ENCODE measurements at regions not wholly inside any gene's neighbourhood (a gene's known extent, or its start where the extent isn't known, plus 50 kb on each side); places are given as distances from the start of the nearest gene placed in this dataset.

- no peak for DNase-seq
Observed at GRCh38 chr12:24229031-24229700, 279.7 kb upstream of the SOX5 start.

DNA sequence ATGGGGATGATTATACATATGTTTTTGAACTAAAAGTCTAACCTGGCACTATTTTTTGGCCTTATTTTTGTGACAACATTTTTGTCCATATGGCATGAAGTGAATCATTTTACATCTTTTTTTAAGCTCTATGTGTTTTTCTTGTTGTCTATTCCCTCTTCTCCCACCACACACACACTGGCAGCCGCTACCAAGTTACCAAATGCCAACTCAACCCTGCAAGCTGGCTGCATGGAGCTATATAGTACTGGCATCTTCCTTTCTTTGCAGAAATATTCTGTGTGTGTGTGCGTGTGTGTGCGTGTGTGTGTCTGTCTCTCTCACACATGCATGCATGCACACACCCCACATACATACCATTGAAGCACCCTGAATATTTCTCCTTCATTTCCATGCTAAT lies 278.9 kb upstream of the SOX5 start:
- peak in 14 of 56 donors; percentile 3 to 50 (median 14) for DNase-seq

DNA sequence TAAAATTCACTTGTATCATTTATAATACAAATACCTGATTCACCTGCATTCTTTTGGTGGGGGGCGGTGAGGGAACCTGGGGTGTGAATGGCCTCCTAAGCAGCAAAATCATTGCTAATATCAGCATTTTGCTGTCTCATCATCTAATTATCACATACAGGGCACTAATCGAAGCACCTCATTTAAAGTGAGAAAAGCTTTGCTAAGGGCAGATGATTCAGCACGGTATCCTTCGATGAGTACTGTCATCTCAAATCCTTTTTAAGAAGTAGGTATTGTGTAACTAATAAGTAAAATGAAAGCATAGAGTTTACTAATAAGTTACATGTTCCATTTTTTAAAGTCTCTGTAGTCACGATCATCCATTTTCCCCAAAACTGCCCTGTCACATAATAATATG lies 278.1 kb upstream of the SOX5 start:
- DNase-seq, result no peak

- DNase-seq, result peak in 2 of 56 donors; percentile 6 to 12
Observed at GRCh38 chr12:24226745-24227350, 277.4 kb upstream of the SOX5 start.

DNA sequence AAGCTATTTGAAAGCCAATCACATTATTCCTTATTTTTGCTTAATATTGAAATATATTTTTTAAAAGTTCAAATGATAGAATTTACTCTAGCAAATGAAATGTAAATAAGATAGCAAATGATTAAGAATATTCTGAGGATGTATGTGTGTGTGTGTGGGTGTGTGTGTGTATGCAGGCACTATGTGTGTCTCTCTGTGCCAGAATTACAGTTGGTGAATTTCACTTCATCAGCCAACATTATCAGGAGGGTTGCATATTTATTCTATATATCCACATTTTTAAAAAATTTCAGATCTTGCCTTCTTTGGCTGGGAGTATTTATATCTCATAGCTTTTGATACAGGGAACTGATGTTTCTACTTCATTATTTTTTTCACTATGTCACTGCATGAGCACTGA lies 274.9 kb upstream of the SOX5 start:
- no peak for DNase-seq

GRCh38 chr12:24223926-24224325 lies 274.5 kb upstream of the SOX5 start:
- no peak for DNase-seq

- DNase-seq, result no peak
Observed at GRCh38 chr12:24222968-24223367, 273.5 kb upstream of the SOX5 start.

DNA sequence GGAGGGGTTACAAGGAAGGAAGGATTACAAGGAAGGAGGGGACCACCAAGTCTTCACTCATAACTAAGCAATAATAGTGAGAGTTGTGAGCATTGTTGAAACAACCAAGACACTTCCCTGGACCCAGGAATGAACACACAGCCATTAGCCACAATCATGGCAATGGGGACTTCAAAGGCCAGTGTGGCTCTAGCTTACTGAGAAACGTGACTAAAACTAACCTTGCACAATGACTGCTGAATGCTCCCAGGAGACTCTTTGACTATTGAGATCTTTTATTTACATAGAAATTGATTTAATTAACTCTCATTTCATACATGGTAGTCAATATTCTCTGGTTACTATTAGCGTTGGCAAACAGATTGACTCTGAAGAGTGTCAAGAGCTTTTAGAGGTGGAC lies 263.0 kb upstream of the SOX5 start:
- DNase-seq, result no peak

- no peak for DNase-seq
Observed at GRCh38 chr12:24206621-24207020, 257.2 kb upstream of the SOX5 start.

GRCh38 chr12:24201258-24201970 lies 251.9 kb upstream of the SOX5 start:
- no peak for DNase-seq

GRCh38 chr12:24200010-24200409 lies 250.5 kb upstream of the SOX5 start:
- DNase-seq, result no peak

DNA sequence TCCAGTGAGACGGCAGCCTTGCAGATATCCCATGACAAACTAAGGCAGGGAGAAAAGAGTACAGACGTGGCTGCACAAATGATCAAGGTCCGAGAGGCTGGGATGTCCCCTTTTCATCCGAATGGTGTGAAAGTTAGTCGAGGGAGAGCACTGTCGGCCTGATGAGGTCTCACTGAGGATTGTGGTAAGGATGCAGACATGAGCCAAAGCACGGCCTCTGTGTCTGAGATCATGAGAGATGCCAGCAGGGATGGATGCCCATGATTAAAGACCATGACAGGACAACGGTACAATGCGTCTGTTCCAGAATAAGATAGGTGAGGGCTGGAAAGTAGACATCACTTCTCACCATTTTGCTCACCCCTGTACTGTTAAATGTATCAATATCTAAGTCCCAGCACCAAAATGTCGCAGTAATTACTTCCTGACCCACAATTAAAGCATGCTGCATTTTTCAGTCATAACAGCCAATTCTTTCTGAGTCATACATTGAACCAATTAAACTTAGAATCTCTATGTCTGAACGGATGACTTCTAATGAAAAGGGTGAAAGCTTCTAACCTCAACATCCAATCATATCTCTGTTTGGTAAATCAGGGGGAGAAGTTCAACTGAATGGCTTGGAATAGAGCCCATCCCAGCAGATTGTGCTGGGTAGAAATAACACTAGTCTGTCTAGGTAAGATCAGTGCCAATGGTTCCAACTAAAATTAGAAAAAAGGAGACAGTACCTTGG lies 249.6 kb upstream of the SOX5 start:
- no peak for DNase-seq

GRCh38 chr12:24198070-24198469 lies 248.6 kb upstream of the SOX5 start:
- DNase-seq, result no peak

DNA sequence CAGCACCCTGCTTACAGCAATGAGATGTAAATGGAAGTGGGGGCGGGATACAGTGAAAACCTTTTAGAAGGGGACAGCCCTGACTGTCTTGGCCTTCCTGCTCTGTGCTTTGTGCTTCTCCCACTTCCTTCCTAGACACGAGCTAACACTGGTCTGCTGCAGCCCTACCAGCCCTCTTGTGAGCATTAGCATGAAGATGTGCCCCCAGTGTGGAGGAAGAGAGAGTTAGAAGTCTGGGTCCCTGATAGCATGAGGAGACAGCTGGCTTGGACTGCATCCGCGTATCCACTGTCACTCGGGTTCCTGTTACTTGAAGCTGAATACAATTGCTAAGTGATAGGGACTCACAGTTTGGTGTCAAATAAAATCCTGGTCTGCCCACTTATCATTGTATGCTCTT lies 248.1 kb upstream of the SOX5 start:
- DNase-seq, result no peak

DNA sequence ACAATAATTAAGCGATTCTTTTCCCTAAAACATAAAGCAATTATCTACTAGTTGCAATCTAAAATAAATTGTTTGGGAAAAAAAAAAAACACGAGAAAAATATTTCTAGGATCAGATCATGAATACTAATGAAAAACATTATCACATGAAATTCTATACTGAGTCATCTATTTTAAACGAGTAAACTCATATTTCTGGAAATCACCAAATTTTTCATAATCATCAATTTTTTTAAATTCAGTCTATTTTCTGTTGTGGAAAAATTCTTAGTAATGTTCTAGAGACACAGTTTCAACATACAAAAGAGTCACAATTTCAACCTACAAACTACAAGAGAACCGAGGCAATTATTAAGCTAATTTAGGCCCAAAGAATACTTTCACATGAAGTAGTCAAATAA lies 245.6 kb upstream of the SOX5 start:
- no peak for DNase-seq

DNA sequence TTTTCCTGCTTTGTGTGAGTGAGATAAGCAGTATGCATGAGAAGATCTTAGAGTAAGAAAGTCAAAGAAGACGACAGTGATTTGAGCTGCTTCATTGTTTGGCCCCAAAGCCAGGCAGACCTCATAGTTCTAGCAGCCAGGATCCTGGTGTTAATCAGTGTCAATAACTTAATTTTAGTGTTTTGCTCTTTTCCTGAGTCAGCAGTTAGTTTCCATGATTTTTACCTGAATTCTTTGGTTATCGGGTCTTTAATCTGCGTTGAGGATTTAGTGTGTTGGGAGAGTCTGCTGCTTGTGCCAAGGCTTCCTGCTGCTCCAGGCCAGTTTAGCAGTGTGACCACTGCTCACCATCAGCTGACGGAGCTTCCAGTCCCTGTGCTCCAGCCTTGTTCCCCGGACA lies 241.6 kb upstream of the SOX5 start:
- DNase-seq, result no peak

- no peak for DNase-seq
Observed at GRCh38 chr12:24185782-24186181, 236.3 kb upstream of the SOX5 start.

DNA sequence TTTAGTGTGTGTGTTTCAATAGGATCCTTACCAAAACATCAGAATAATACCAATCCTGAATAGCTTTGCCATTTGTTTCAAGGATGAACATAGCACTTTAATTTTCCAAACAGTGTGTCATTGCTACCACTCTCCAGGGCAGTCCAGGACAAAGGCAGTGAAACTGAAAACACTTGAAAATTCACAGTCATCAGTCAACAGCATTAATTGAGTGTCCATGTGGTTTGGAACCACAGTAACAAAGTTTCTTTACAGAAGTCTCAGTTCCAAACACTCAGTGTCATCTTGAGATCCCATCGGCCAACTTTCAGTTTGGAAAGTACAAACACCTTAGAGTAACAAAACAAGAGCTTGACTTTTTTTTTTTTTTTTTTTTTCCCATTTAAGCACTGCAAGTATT lies 228.4 kb upstream of the SOX5 start:
- DNase-seq, result no peak

DNA sequence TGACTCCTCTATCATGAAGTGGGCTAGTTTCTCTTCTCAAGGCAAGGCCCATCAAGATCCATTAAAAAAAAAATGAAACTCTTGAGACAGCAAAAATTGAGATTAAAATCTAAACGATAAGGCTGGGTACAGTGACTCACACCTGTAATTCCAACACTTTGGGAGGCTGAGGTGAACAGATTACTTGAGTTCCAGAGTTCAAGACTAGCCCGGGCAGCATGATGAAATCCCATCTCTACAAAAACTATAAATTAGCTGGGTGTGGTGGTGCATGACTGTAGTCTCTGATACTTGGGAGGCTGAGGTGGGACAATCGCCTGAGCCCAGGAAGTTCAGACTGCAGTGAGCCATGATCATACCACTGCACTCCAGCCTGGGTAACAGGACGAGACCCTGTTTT lies 226.5 kb upstream of the SOX5 start:
- no peak for DNase-seq

DNA sequence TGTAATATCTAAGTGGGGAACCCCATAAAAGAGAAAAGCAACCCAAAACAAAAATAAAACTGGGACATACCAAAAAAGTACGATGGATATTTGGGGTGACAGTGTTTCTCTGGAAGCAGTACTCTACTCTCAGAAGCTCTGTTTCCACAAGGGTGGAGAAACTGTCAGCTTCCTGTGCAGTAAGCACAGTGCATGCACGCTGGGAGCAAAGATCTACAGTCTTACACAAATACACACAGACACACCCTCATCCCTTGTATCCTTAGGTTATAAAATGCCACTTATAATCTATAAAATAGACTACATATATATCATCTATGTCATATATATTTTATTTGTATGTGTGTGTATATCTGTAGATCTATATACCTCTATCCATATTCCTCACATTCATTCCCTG lies 225.8 kb upstream of the SOX5 start:
- DNase-seq, result no peak

DNA sequence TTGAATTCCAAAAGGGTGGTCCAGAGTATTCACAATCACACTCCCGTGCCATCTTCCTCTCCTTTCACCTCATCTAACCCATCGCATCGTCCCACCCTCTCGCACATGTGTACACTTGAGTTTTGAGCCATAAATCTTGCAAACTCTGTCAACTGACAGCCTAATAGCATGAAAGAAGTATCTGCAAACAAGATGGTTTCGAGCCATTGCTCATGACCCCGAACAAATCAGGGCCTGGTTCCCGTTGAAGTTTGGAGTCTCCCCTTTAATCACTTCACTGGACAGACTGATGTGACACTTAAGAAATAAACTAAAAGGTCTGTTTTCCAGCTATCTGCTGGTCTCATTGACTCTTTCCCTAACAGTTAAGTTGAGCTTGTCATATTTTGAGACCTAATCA lies 223.6 kb upstream of the SOX5 start:
- no peak for DNase-seq

- DNase-seq, result no peak
Observed at GRCh38 chr12:24172773-24173066, 223.2 kb upstream of the SOX5 start.
